GM12878 (cell line): ENCODE measurements at regions not wholly inside any gene's neighbourhood (a gene's known extent, or its start where the extent isn't known, plus 50 kb on each side); places are given as distances from the start of the nearest gene placed in this dataset.

Experiments
- ATF2 ChIP-seq: IDR thresholded peaks from 2 replicates; pipeline ENCODE4 v1.6.1; 2012; ENCODE audit warnings: low read length, inconsistent platforms
- BMI1 ChIP-seq: fragments of 450-650 bp; IDR thresholded peaks from 2 replicates; pipeline ENCODE4 v1.6.1; 2016; ENCODE audit warnings: mild to moderate bottlenecking, moderate library complexity, borderline replicate concordance
- CTCF ChIP-seq, 3 experiments: IDR thresholded peaks in 2 of 3; conservative IDR thresholded peaks in 1 of 3; 2 replicates each; pipeline ENCODE4 v1.5.1; 2011; ENCODE audit warnings: low read depth in 3 of 3, low read length in 3 of 3, mild to moderate bottlenecking in 3 of 3, control low read depth in 2 of 3, moderate library complexity in 2 of 3, inconsistent platforms in 1 of 3, mixed read lengths in 1 of 3; ENCODE audit not compliant: control insufficient read depth in 2 of 3, insufficient read depth in 1 of 3; ENCODE audit errors: extremely low read depth in 1 of 3
- ETV6 ChIP-seq, 2 experiments: fragments of 450-650 bp in 1 of 2; IDR thresholded peaks in 1 of 2; conservative IDR thresholded peaks in 1 of 2; 2 replicates each; pipeline ENCODE4 v1.6.1; 2014; ENCODE audit warnings: antibody characterized with exemption in 1 of 2, borderline replicate concordance in 1 of 2, low read depth in 1 of 2, mild to moderate bottlenecking in 1 of 2, moderate library complexity in 1 of 2
- FOXM1 ChIP-seq: IDR thresholded peaks from 2 replicates; pipeline ENCODE4 v1.6.1; 2012; ENCODE audit warnings: low read depth, mild to moderate bottlenecking, inconsistent platforms, low read length, moderate library complexity
- MTA3 ChIP-seq: IDR thresholded peaks from 2 replicates; pipeline ENCODE4 v1.6.1; 2012; ENCODE audit warnings: low read length, inconsistent platforms, borderline replicate concordance
- NFIC ChIP-seq: IDR thresholded peaks from 2 replicates; pipeline ENCODE4 v1.6.1; 2012; ENCODE audit warnings: low read depth, mild to moderate bottlenecking, inconsistent platforms, low read length, moderate library complexity
- PKNOX1 ChIP-seq: fragments of 450-650 bp; IDR thresholded peaks from 2 replicates; pipeline ENCODE4 v1.6.1; 2016; ENCODE audit warnings: mild to moderate bottlenecking
- POLR2A ChIP-seq: IDR thresholded peaks from 2 replicates; pipeline ENCODE4 v1.6.1; 2011; ENCODE audit warnings: low read depth, mild to moderate bottlenecking, low read length
- RCOR1 ChIP-seq: conservative IDR thresholded peaks from 2 replicates; pipeline ENCODE4 v1.6.1; 2012; ENCODE audit warnings: low read depth, low read length, improper control_type of control experiment
- RELA ChIP-seq: fragments of 450-650 bp; IDR thresholded peaks from 2 replicates; pipeline ENCODE4 v1.8.0; 2014; ENCODE audit warnings: borderline replicate concordance; ENCODE audit not compliant: partially characterized antibody
- RFX5 ChIP-seq: IDR thresholded peaks from 2 replicates; pipeline ENCODE4 v1.6.1; 2011; ENCODE audit warnings: low read depth, low read length, improper control_type of control experiment
- TCF7 ChIP-seq: IDR thresholded peaks from 2 replicates; pipeline ENCODE4 v1.6.1; 2014; ENCODE audit warnings: antibody characterized with exemption, borderline replicate concordance
- TF ChIP-seq, protein P1 (sequence below): fragments of 450-650 bp; IDR thresholded peaks from 2 replicates; pipeline ENCODE4 v1.6.1; 2016; ENCODE audit warnings: mild to moderate bottlenecking, moderate library complexity, borderline replicate concordance

GRCh38 chr11:27592098-27592780 is 85.7 kb upstream of the LIN7C start:
- TF ChIP-seq POLR2A, result no peak
- TF ChIP-seq CTCF (IDR thresholded peaks at IDR 0.05 in 2 of 3, conservative IDR thresholded peaks at IDR 0.05 in 1 of 3; ENCODE audit: control insufficient read depth in 2 of 3, extremely low read depth in 1 of 3, insufficient read depth in 1 of 3, low read depth in 3 of 3, low read length in 3 of 3), result no peak
- no peak for TF ChIP-seq RCOR1
- TF ChIP-seq ETV6 (conservative IDR thresholded peaks at IDR 0.05 in 1 of 2, IDR thresholded peaks at IDR 0.05 in 1 of 2; ENCODE audit: borderline replicate concordance in 1 of 2, low read depth in 1 of 2), result no peak
- TF ChIP-seq RELA, result no peak
- no peak for TF ChIP-seq RFX5
- no peak for TF ChIP-seq MTA3
- TF ChIP-seq ATF2, result no peak
- TF ChIP-seq NFIC, result no peak
- TF ChIP-seq, protein P1, sequence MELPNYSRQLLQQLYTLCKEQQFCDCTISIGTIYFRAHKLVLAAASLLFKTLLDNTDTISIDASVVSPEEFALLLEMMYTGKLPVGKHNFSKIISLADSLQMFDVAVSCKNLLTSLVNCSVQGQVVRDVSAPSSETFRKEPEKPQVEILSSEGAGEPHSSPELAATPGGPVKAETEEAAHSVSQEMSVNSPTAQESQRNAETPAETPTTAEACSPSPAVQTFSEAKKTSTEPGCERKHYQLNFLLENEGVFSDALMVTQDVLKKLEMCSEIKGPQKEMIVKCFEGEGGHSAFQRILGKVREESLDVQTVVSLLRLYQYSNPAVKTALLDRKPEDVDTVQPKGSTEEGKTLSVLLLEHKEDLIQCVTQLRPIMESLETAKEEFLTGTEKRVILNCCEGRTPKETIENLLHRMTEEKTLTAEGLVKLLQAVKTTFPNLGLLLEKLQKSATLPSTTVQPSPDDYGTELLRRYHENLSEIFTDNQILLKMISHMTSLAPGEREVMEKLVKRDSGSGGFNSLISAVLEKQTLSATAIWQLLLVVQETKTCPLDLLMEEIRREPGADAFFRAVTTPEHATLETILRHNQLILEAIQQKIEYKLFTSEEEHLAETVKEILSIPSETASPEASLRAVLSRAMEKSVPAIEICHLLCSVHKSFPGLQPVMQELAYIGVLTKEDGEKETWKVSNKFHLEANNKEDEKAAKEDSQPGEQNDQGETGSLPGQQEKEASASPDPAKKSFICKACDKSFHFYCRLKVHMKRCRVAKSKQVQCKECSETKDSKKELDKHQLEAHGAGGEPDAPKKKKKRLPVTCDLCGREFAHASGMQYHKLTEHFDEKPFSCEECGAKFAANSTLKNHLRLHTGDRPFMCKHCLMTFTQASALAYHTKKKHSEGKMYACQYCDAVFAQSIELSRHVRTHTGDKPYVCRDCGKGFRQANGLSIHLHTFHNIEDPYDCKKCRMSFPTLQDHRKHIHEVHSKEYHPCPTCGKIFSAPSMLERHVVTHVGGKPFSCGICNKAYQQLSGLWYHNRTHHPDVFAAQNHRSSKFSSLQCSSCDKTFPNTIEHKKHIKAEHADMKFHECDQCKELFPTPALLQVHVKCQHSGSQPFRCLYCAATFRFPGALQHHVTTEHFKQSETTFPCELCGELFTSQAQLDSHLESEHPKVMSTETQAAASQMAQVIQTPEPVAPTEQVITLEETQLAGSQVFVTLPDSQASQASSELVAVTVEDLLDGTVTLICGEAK, result no peak
- no peak for TF ChIP-seq PKNOX1
- no peak for TF ChIP-seq BMI1
- no peak for TF ChIP-seq TCF7
- no peak for TF ChIP-seq FOXM1
